ENCODE measurements at regions not wholly inside any gene's neighbourhood (a gene's known extent, or its start where the extent isn't known, plus 50 kb on each side); places are given as distances from the start of the nearest gene placed in this dataset.

GRCh38 chr1:194052514-194053338, 866.3 kb upstream of the B3GALT2 start:
- no peak for DNase-seq
- no peak overlapping the region for H3K27ac Mint-ChIP-seq (ENCODE audit: unreplicated experiment)
- 0 out of 2 replicates have a peak, but pooled peaks cover 3% of the 10 kb centered on the region for H3K4me1 ChIP-seq
- no peak overlapping the region for H3K4me3 Mint-ChIP-seq (ENCODE audit: unreplicated experiment)
- BruUV-seq (replicated peaks) = no TSS peak
- peaks cover 3% of the 10 kb centered on the region for H3K27me3 Mint-ChIP-seq (ENCODE audit: insufficient read depth, unreplicated experiment)
- CTCF ChIA-PET = no interaction called here
- H3K9me3 Mint-ChIP-seq (ENCODE audit: unreplicated experiment) = no peaks in the 10 kb centered on the region
- no peaks in the 10 kb centered on the region for H3K9me3 ChIP-seq
- intact Hi-C loops (cut with micrococcal nuclease; ENCODE audit: unreplicated experiment) = no loop called here
- H3K4me3 ChIP-seq (ENCODE audit: low read depth, low read length) = no peak overlapping the region
- peaks cover 6% of the 10 kb centered on the region for H3K4me1 Mint-ChIP-seq (ENCODE audit: low read depth, unreplicated experiment)
- no peaks in the 10 kb centered on the region for H3K27me3 ChIP-seq (replicated peaks; ENCODE audit: control insufficient read depth, insufficient read depth, low read length)
- TF ChIP-seq, protein P1, sequence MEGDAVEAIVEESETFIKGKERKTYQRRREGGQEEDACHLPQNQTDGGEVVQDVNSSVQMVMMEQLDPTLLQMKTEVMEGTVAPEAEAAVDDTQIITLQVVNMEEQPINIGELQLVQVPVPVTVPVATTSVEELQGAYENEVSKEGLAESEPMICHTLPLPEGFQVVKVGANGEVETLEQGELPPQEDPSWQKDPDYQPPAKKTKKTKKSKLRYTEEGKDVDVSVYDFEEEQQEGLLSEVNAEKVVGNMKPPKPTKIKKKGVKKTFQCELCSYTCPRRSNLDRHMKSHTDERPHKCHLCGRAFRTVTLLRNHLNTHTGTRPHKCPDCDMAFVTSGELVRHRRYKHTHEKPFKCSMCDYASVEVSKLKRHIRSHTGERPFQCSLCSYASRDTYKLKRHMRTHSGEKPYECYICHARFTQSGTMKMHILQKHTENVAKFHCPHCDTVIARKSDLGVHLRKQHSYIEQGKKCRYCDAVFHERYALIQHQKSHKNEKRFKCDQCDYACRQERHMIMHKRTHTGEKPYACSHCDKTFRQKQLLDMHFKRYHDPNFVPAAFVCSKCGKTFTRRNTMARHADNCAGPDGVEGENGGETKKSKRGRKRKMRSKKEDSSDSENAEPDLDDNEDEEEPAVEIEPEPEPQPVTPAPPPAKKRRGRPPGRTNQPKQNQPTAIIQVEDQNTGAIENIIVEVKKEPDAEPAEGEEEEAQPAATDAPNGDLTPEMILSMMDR (IDR thresholded peaks at IDR 0.05; ENCODE audit: insufficient read depth in 1 of 2, low read depth in 1 of 2, low read length in 1 of 2, severe bottlenecking in 1 of 2, unreplicated experiment in 1 of 2) = no peak
- H3K36me3 ChIP-seq (ENCODE audit: control insufficient read depth, insufficient read depth, low read length) = no peaks in the 10 kb centered on the region
- no peaks in the 10 kb centered on the region for H3K36me3 Mint-ChIP-seq (ENCODE audit: insufficient read depth, unreplicated experiment)
- POLR2A ChIA-PET = no interaction called here

- no peak overlapping the region for H3K4me3 ChIP-seq (ENCODE audit: low read depth, low read length)
- peaks cover 3% of the 10 kb centered on the region for H3K27me3 Mint-ChIP-seq (ENCODE audit: insufficient read depth, unreplicated experiment)
- BruUV-seq (replicated peaks) = no TSS peak
- H3K4me1 ChIP-seq = no peaks in the 10 kb centered on the region
- no peaks in the 10 kb centered on the region for H3K27me3 ChIP-seq (replicated peaks; ENCODE audit: control insufficient read depth, insufficient read depth, low read length)
- TF ChIP-seq, protein P1 (IDR thresholded peaks at IDR 0.05; ENCODE audit: insufficient read depth in 1 of 2, low read depth in 1 of 2, low read length in 1 of 2, severe bottlenecking in 1 of 2, unreplicated experiment in 1 of 2) = no peak
- no peaks in the 10 kb centered on the region for H3K9me3 ChIP-seq
- no peak overlapping the region for H3K27ac Mint-ChIP-seq (ENCODE audit: unreplicated experiment)
- ChIA-PET POLR2A (no interaction called here), CTCF (no interaction called here)
- no peaks in the 10 kb centered on the region for H3K4me1 Mint-ChIP-seq (ENCODE audit: low read depth, unreplicated experiment)
- H3K4me3 Mint-ChIP-seq (ENCODE audit: unreplicated experiment) = no peak overlapping the region
- H3K36me3 ChIP-seq (ENCODE audit: control insufficient read depth, insufficient read depth, low read length) = no peaks in the 10 kb centered on the region
- no peaks in the 10 kb centered on the region for H3K9me3 Mint-ChIP-seq (ENCODE audit: unreplicated experiment)
- intact Hi-C loops (cut with micrococcal nuclease; ENCODE audit: unreplicated experiment) = no loop called here
- DNase-seq = no peak
- no peaks in the 10 kb centered on the region for H3K36me3 Mint-ChIP-seq (ENCODE audit: insufficient read depth, unreplicated experiment)
Observed at GRCh38 chr1:194047921-194048320, 861.5 kb upstream of the B3GALT2 start.

- Mint-ChIP-seq H3K9me3 (ENCODE audit: unreplicated experiment) (no peaks in the 10 kb centered on the region), H3K4me3 (ENCODE audit: unreplicated experiment) (no peak overlapping the region), H3K4me1 (ENCODE audit: low read depth, unreplicated experiment) (no peaks in the 10 kb centered on the region), H3K27me3 (ENCODE audit: insufficient read depth, unreplicated experiment) (peaks cover 3% of the 10 kb centered on the region), H3K36me3 (ENCODE audit: insufficient read depth, unreplicated experiment) (no peaks in the 10 kb centered on the region), H3K27ac (ENCODE audit: unreplicated experiment) (no peak overlapping the region)
- TF ChIP-seq, protein P1 (IDR thresholded peaks at IDR 0.05; ENCODE audit: insufficient read depth in 1 of 2, low read depth in 1 of 2, low read length in 1 of 2, severe bottlenecking in 1 of 2, unreplicated experiment in 1 of 2) = no peak
- CTCF ChIA-PET = no interaction called here
- no TSS peak for BruUV-seq (replicated peaks)
- no peaks in the 10 kb centered on the region for H3K4me1 ChIP-seq
- intact Hi-C loops (cut with micrococcal nuclease; ENCODE audit: unreplicated experiment) = no loop called here
- POLR2A ChIA-PET = no interaction called here
- no peaks in the 10 kb centered on the region for H3K36me3 ChIP-seq (ENCODE audit: control insufficient read depth, insufficient read depth, low read length)
- H3K27me3 ChIP-seq (replicated peaks; ENCODE audit: control insufficient read depth, insufficient read depth, low read length) = no peaks in the 10 kb centered on the region
- no peak overlapping the region for H3K4me3 ChIP-seq (ENCODE audit: low read depth, low read length)
- DNase-seq = no peak
- H3K9me3 ChIP-seq = no peaks in the 10 kb centered on the region
Observed at GRCh38 chr1:194047206-194047605, 860.8 kb upstream of the B3GALT2 start.
